CD14-positive monocyte (primary cell): ENCODE measurements at regions not wholly inside any gene's neighbourhood (a gene's known extent, or its start where the extent isn't known, plus 50 kb on each side); places are given as distances from the start of the nearest gene placed in this dataset.
A peak's percentile ranks its signal among the peaks of the same experiment; 100 is the strongest.
"Not testable (repeated sequence)": the region's sequence is repeated elsewhere in the genome, so short reads cannot be mapped to it uniquely, and the experiment has no call there.

Experiments
- DNase-seq, 3 donors: peaks; one replicate each; pipeline ENCODE4 v3.0.0-alpha.2; 2011 to 2022
- H2AFZ ChIP-seq: 2 replicates; pipeline ENCODE4 v1.6.0; 2012; ENCODE audit warnings: mild to moderate bottlenecking, low read depth, low read length, inconsistent platforms; ENCODE audit not compliant: insufficient read depth, poor library complexity, severe bottlenecking
- H3K27ac ChIP-seq, 2 donors: 1 replicate in 1 of 2; 2 replicates in 1 of 2; pipeline ENCODE4 v1.5.1; 2012 to 2013; ENCODE audit warnings: low read length in 2 of 2, control low read depth in 1 of 2, inconsistent platforms in 1 of 2, low read depth in 1 of 2, mild to moderate bottlenecking in 1 of 2
- H3K27me3 ChIP-seq, 2 donors: one replicate each; pipeline versions ENCODE4 v1.6.0 to v1.6.1; 2011 to 2013; ENCODE audit warnings: low read length in 2 of 2; ENCODE audit not compliant: control insufficient read depth in 2 of 2, insufficient read depth in 2 of 2
- H3K36me3 ChIP-seq, 2 donors: replicated peaks in 1 of 2; 1 replicate in 1 of 2; 2 replicates in 1 of 2; pipeline versions ENCODE4 v1.5.1 to v1.6.1; 2012 to 2013; ENCODE audit warnings: low read length in 2 of 2, control low read depth in 1 of 2, inconsistent platforms in 1 of 2, mild to moderate bottlenecking in 1 of 2; ENCODE audit not compliant: insufficient read depth in 2 of 2, control insufficient read depth in 1 of 2
- H3K4me1 ChIP-seq, 2 donors: 1 replicate in 1 of 2; 2 replicates in 1 of 2; pipeline versions ENCODE4 v1.5.1 to v1.6.1; 2012 to 2013; ENCODE audit warnings: low read length in 2 of 2, control low read depth in 1 of 2, inconsistent platforms in 1 of 2, mild to moderate bottlenecking in 1 of 2, moderate library complexity in 1 of 2; ENCODE audit not compliant: insufficient read depth in 2 of 2, control insufficient read depth in 1 of 2
- H3K4me2 ChIP-seq: replicated peaks from 2 replicates; pipeline ENCODE3; 2012; ENCODE audit warnings: low read length, moderate library complexity, mild to moderate bottlenecking; ENCODE audit not compliant: poor library complexity, severe bottlenecking; ENCODE audit errors: extremely low read depth
- H3K4me3 ChIP-seq, 3 experiments: fragments of 200-600 bp in 1 of 3; sonication (generic) in 1 of 3; replicated peaks in 1 of 3; 1 replicate in 2 of 3; 2 replicates in 1 of 3; pipeline ENCODE4 v1.5.1; 2011 to 2013; ENCODE audit warnings: low read length in 3 of 3, mild to moderate bottlenecking in 3 of 3, control low read depth in 2 of 3, low read depth in 2 of 3, inconsistent platforms in 1 of 3, moderate library complexity in 1 of 3
- H3K79me2 ChIP-seq: 2 replicates; pipeline ENCODE4 v1.6.0; 2012; ENCODE audit warnings: mild to moderate bottlenecking, control low read depth, inconsistent platforms, low read length, moderate library complexity; ENCODE audit not compliant: insufficient read depth
- H3K9ac ChIP-seq: 2 replicates; pipeline ENCODE4 v1.6.0; 2017; ENCODE audit warnings: low read length, mild to moderate bottlenecking; ENCODE audit not compliant: insufficient read depth, poor library complexity, severe bottlenecking
- H3K9me3 ChIP-seq, 2 donors: replicated peaks in 1 of 2; 1 replicate in 1 of 2; 2 replicates in 1 of 2; pipeline versions ENCODE4 v1.5.1 to v1.6.1; 2012 to 2013; ENCODE audit warnings: low read length in 2 of 2, control low read depth in 1 of 2; ENCODE audit not compliant: control insufficient read depth in 1 of 2, insufficient read depth in 1 of 2
- H4K20me1 ChIP-seq: 2 replicates; pipeline ENCODE4 v1.6.0; 2012; ENCODE audit warnings: mild to moderate bottlenecking, low read length, control low read depth, moderate library complexity; ENCODE audit not compliant: insufficient read depth
- H3K27ac Mint-ChIP-seq, 7 donors: one replicate each; pipeline ENCODE4 v1.8.0; 2020; ENCODE audit warnings: mild to moderate bottlenecking in 7 of 7, mixed read lengths in 7 of 7, moderate library complexity in 6 of 7, inconsistent platforms in 2 of 7
- H3K27me3 Mint-ChIP-seq, 3 donors: one replicate each; pipeline ENCODE4 v1.8.0; 2021 to 2022; ENCODE audit warnings: low read depth in 3 of 3, mild to moderate bottlenecking in 3 of 3, mixed read lengths in 3 of 3, moderate library complexity in 3 of 3, inconsistent platforms in 1 of 3
- H3K36me3 Mint-ChIP-seq, 2 donors: one replicate each; pipeline ENCODE4 v1.8.0; 2020; ENCODE audit warnings: mixed read lengths in 2 of 2, inconsistent platforms in 1 of 2, mild to moderate bottlenecking in 1 of 2
- H3K4me1 Mint-ChIP-seq: one replicate; pipeline ENCODE4 v1.8.0; 2020; ENCODE audit warnings: mild to moderate bottlenecking, mixed read lengths
- H3K4me3 Mint-ChIP-seq, 2 donors: one replicate each; pipeline ENCODE4 v1.8.0; 2020; ENCODE audit warnings: mild to moderate bottlenecking in 2 of 2, mixed read lengths in 2 of 2, moderate library complexity in 1 of 2
- H3K9me3 Mint-ChIP-seq, 7 donors: one replicate each; pipeline ENCODE4 v1.8.0; 2020 to 2022; ENCODE audit warnings: mixed read lengths in 7 of 7, mild to moderate bottlenecking in 6 of 7, moderate library complexity in 6 of 7, inconsistent platforms in 2 of 7
- WGBS: methylation state at CpG from one replicate; pipeline ENCODE4 v1.1.5; 2013; ENCODE audit warnings: missing lambda C conversion rate; ENCODE audit not compliant: insufficient coverage; 5-methylcytosine and 5-hydroxymethylcytosine counted together
- intact Hi-C, 2 donors: fragments of 100-400 bp; cut with micrococcal nuclease; formaldehyde crosslinking; loops; one replicate each; pipeline versions ENCODE4 v1.15.0 to v1.15.1; 2023

GRCh38 chr1:120277428-120278258 is 101.3 kb upstream of the SEC22B start:
- not testable (repeated sequence) for H3K9ac ChIP-seq

GRCh38 chr1:120276710-120277109 is 100.4 kb upstream of the SEC22B start:
- DNase-seq, H3K9me3 ChIP-seq, H3K79me2 ChIP-seq, H3K27me3 ChIP-seq, H3K27me3 Mint-ChIP-seq, H3K4me1 Mint-ChIP-seq, H3K9ac ChIP-seq, H3K4me2 ChIP-seq, H4K20me1 ChIP-seq, H3K4me3 ChIP-seq, H3K36me3 ChIP-seq, H3K4me3 Mint-ChIP-seq, H3K36me3 Mint-ChIP-seq, H3K4me1 ChIP-seq, H3K9me3 Mint-ChIP-seq, intact Hi-C loops, H3K27ac ChIP-seq, H3K27ac Mint-ChIP-seq, H2AFZ ChIP-seq: not testable (repeated sequence)
- no CpG with 5 or more reads among the region's 5 CpGs for WGBS

More at GRCh38 chr1:120277428-120278258, 101.3 kb upstream of the SEC22B start:
- H3K4me3 Mint-ChIP-seq, intact Hi-C loops, H3K9me3 ChIP-seq, H4K20me1 ChIP-seq, H3K4me1 ChIP-seq, H3K79me2 ChIP-seq, H3K27me3 ChIP-seq, H3K9me3 Mint-ChIP-seq, DNase-seq, H3K27ac Mint-ChIP-seq, H3K4me3 ChIP-seq, H3K27me3 Mint-ChIP-seq, H3K4me1 Mint-ChIP-seq, H3K27ac ChIP-seq, H3K36me3 ChIP-seq, H3K4me2 ChIP-seq, H2AFZ ChIP-seq, H3K36me3 Mint-ChIP-seq: not testable (repeated sequence)
- no CpG with 5 or more reads among the region's 26 CpGs for WGBS

- H3K4me3 Mint-ChIP-seq, H3K27ac ChIP-seq, H2AFZ ChIP-seq, H3K9me3 ChIP-seq, DNase-seq, intact Hi-C loops, H3K27me3 Mint-ChIP-seq, H3K27ac Mint-ChIP-seq, H3K27me3 ChIP-seq, H3K4me2 ChIP-seq, H3K4me1 Mint-ChIP-seq, H3K36me3 Mint-ChIP-seq, H3K9me3 Mint-ChIP-seq, H3K4me1 ChIP-seq, H3K9ac ChIP-seq, H3K4me3 ChIP-seq, H3K36me3 ChIP-seq, H3K79me2 ChIP-seq, H4K20me1 ChIP-seq: not testable (repeated sequence)
- WGBS, result no CpG with 5 or more reads among the region's 3 CpGs
Observed at GRCh38 chr1:120274438-120274837, 98.1 kb upstream of the SEC22B start.

GRCh38 chr1:120273363-120273762 is 97.0 kb upstream of the SEC22B start:
- DNase-seq, H3K4me1 ChIP-seq, H3K27ac ChIP-seq, H3K4me3 Mint-ChIP-seq, H3K36me3 ChIP-seq, H3K9me3 ChIP-seq, H3K9ac ChIP-seq, H3K27me3 Mint-ChIP-seq, H3K4me1 Mint-ChIP-seq, H3K4me2 ChIP-seq, H3K9me3 Mint-ChIP-seq, intact Hi-C loops, H3K4me3 ChIP-seq, H3K79me2 ChIP-seq, H3K27me3 ChIP-seq, H3K36me3 Mint-ChIP-seq, H2AFZ ChIP-seq, H4K20me1 ChIP-seq: not testable (repeated sequence)
- peak overlapping the region in 6 of 7 donors; percentile 66 to 92 (median 78) for H3K27ac Mint-ChIP-seq
- WGBS, result 0% methylated on average over 1 of the region's 4 CpGs
